Mesothelial cell of epicardium (in vitro differentiated cells): ENCODE measurements at regions not wholly inside any gene's neighbourhood (a gene's known extent, or its start where the extent isn't known, plus 50 kb on each side); places are given as distances from the start of the nearest gene placed in this dataset.

Experiments used
- DNase-seq, 2 experiments: peaks; one replicate each; pipeline ENCODE4 v3.0.0; 2021; ENCODE audit warnings: low spot score in 2 of 2; ENCODE audit not compliant: unreplicated experiment in 2 of 2
- H3K27ac Mint-ChIP-seq: 2 replicates; pipeline ENCODE4 v1.8.0; 2021; ENCODE audit warnings: mixed read lengths
- H3K27me3 Mint-ChIP-seq: 2 replicates; pipeline ENCODE4 v1.8.0; 2021; ENCODE audit warnings: low read depth, mixed read lengths
- H3K36me3 Mint-ChIP-seq: 2 replicates; pipeline ENCODE4 v1.8.0; 2021; ENCODE audit warnings: mixed read lengths
- H3K4me1 Mint-ChIP-seq: 2 replicates; pipeline ENCODE4 v1.8.0; 2021; ENCODE audit warnings: mixed read lengths
- H3K4me3 Mint-ChIP-seq: 2 replicates; pipeline ENCODE4 v1.8.0; 2021; ENCODE audit warnings: mild to moderate bottlenecking, moderate library complexity, mixed read lengths
- H3K9me3 Mint-ChIP-seq: 2 replicates; pipeline ENCODE4 v1.8.0; 2021; ENCODE audit warnings: mixed read lengths
- CTCF ChIP-seq: fragments of 200-600 bp; sonication (generic); IDR thresholded peaks from one replicate; pipeline ENCODE4 v1.5.0; 2021; ENCODE audit warnings: antibody characterized with exemption; ENCODE audit not compliant: unreplicated experiment

DNA sequence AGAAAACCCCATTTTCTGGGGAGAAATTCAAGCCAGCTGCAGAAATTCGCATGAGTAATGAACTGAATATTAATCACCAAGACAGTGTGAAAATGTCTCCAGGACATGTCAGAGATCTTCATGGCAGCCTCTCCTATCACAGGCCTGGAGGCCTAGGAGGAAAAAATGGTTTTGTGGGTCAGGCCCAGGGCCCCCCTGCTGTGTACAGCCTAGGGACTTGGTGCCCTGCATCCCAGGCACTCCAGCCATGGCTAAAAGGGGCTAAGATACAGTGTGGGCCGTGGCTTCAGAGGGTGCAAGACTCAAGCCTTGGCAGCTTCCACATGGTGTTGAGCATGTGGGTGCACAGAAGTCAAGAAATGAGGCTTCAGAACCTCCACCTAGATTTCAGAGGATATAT lies 185.9 kb upstream of the GATB start:
- Mint-ChIP-seq H3K4me3 (no peak overlapping the region), H3K36me3 (peaks cover 9% of the 10 kb centered on the region), H3K4me1 (peaks cover 4% of the 10 kb centered on the region), H3K9me3 (peaks cover 43% of the 10 kb centered on the region), H3K27me3 (no peaks in the 10 kb centered on the region), H3K27ac (no peak overlapping the region)
- TF ChIP-seq CTCF: no peak
- DNase-seq: no peak

- peaks cover 36% of the 10 kb centered on the region for H3K9me3 Mint-ChIP-seq
- H3K27me3 Mint-ChIP-seq: no peaks in the 10 kb centered on the region
- H3K27ac Mint-ChIP-seq: no peak overlapping the region
- no peak for TF ChIP-seq CTCF
- no peaks in the 10 kb centered on the region for H3K4me1 Mint-ChIP-seq
- H3K4me3 Mint-ChIP-seq: no peak overlapping the region
- peaks cover 9% of the 10 kb centered on the region for H3K36me3 Mint-ChIP-seq
- DNase-seq: no peak
Measured at GRCh38 chr4:151942971-151943370, 182.2 kb upstream of the GATB start.

DNA sequence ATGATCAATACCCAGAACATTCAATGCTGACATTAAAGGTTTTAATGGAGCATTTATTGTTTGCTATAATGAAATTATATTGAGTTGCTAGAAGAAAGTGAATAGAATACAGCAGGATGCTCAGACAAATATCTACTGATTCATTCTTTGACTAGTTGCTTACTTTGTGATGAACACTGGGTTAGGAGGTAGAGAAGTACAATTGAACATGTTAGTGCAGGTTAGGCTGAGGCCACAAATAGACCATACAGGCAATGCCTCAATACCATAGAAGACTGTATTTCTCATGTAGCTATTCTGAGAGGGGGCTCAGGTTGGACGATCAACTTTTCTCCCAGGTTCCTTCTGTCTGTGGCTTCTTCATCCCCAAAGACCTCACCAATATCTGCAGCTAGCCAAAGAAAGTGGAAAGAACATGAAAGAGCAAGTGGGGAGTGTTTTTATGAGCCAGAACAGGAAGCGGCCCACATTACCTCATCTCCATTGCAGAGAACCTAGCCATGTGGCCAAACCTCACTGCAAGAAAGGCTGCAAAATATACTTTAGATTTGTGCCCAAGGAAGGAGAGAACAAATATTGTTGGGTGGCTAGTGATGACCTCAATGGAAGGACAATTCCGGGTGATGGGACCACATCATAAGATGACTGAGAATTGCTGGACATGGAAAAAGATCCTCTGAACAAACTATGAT lies 180.3 kb upstream of the GATB start:
- no peak overlapping the region for H3K27ac Mint-ChIP-seq
- peaks cover 21% of the 10 kb centered on the region for H3K9me3 Mint-ChIP-seq
- H3K4me3 Mint-ChIP-seq: no peak overlapping the region
- no peaks in the 10 kb centered on the region for H3K27me3 Mint-ChIP-seq
- no peak for TF ChIP-seq CTCF
- DNase-seq: no peak
- H3K4me1 Mint-ChIP-seq: no peaks in the 10 kb centered on the region
- H3K36me3 Mint-ChIP-seq: peaks cover 2% of the 10 kb centered on the region

- no peaks in the 10 kb centered on the region for H3K36me3 Mint-ChIP-seq
- no peaks in the 10 kb centered on the region for H3K4me1 Mint-ChIP-seq
- no peak overlapping the region for H3K27ac Mint-ChIP-seq
- DNase-seq: no peak
- no peak for TF ChIP-seq CTCF
- H3K4me3 Mint-ChIP-seq: no peak overlapping the region
- peaks cover 18% of the 10 kb centered on the region for H3K9me3 Mint-ChIP-seq
- no peaks in the 10 kb centered on the region for H3K27me3 Mint-ChIP-seq
Measured at GRCh38 chr4:151940291-151940690, 179.5 kb upstream of the GATB start.

DNA sequence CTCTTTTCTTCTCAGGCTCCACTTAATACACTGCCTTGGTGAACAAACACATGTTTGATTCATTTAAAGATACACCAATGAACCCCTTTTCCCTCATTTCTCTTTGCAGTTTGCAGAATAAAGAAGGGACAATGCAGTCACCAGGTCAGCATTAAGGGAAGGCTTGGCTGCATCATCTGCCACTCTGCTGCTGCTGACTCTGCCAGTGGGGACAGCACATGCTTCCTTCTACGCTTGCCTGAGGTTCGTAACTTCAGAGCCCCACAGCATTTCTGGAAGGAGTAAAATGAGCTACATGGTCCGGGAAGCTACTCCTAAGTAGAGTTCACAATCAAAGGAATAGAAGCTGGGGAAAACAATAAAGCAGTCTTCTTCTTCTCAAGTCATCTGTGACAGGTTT lies 178.9 kb upstream of the GATB start:
- H3K4me3 Mint-ChIP-seq: no peak overlapping the region
- no peak for TF ChIP-seq CTCF
- no peak for DNase-seq
- no peaks in the 10 kb centered on the region for H3K4me1 Mint-ChIP-seq
- H3K9me3 Mint-ChIP-seq: peaks cover 13% of the 10 kb centered on the region
- no peak overlapping the region for H3K27ac Mint-ChIP-seq
- H3K36me3 Mint-ChIP-seq: no peaks in the 10 kb centered on the region
- no peaks in the 10 kb centered on the region for H3K27me3 Mint-ChIP-seq

- no peaks in the 10 kb centered on the region for H3K9me3 Mint-ChIP-seq
- peaks cover 3% of the 10 kb centered on the region for H3K4me1 Mint-ChIP-seq
- H3K36me3 Mint-ChIP-seq: no peaks in the 10 kb centered on the region
- TF ChIP-seq CTCF: no peak
- no peak overlapping the region for H3K4me3 Mint-ChIP-seq
- H3K27ac Mint-ChIP-seq: no peak overlapping the region
- no peak for DNase-seq
- no peaks in the 10 kb centered on the region for H3K27me3 Mint-ChIP-seq
Measured at GRCh38 chr4:151935411-151935810, 174.6 kb upstream of the GATB start.
